HG03045 (cell line): ENCODE measurements at regions not wholly inside any gene's neighbourhood (a gene's known extent, or its start where the extent isn't known, plus 50 kb on each side); places are given as distances from the start of the nearest gene placed in this dataset.
"Not testable (repeated sequence)": the region's sequence is repeated elsewhere in the genome, so short reads cannot be mapped to it uniquely, and the experiment has no call there.

ENCODE experiments used
- ATAC-seq: cut with Tn5 transposase; IDR thresholded peaks from one replicate; pipeline ENCODE4 v1.9.1; 2021; ENCODE audit warnings: mild to moderate bottlenecking, moderate library complexity; ENCODE audit not compliant: unreplicated experiment

- no peak for ATAC-seq
These were observed 86.2 kb downstream of the RPL27A start for GRCh38 chr11:8768625-8769333.

DNA sequence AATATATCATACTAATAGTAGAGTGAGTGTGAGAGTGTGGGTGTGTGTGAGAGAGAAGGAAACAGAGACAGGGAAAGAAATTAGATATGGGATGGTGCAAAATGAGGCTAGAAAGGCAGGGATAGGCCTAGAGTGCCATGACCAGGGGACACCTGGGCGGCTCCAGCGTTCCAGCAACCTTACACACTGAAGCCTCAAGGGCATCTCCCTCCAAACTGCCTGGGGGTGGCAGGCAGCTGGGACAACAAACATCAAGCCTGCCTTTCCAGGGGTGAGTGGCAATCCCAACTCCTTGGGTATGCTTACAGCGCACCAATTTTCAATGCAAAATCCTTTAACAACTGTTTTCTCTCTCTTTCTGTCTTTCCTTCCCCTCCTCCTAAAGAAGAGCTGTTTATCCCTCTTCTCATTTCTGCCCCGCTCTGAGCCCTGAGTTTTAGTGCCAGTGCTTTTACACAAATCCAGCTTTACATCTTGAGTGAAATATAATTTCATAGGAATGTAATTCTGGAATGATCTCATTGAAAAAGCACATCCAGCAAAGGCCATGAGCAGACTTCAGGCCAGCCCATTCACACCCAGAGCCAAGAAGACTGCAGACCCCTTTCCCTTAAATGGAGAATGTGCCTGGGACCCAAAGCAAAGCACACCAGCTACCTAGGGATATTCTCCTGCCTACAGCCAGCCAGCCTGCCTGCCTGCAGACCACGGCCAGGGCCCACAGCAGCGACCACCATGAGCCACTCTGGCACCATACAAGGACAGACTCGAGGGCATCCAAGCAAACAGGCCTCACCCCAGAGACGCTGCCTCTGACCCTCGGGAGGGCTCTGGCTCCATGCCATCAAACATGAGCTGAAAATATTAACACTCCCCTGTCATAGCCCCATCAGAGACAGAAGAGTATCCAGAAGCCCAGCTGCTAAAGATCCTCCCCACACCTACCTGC, 90.3 kb downstream of the RPL27A start:
- no peak for ATAC-seq

GRCh38 chr11:8773916-8774539, 91.4 kb downstream of the RPL27A start:
- ATAC-seq: no peak

- not testable (repeated sequence) for ATAC-seq
These were observed 92.3 kb downstream of the RPL27A start for GRCh38 chr11:8774916-8775315.

DNA sequence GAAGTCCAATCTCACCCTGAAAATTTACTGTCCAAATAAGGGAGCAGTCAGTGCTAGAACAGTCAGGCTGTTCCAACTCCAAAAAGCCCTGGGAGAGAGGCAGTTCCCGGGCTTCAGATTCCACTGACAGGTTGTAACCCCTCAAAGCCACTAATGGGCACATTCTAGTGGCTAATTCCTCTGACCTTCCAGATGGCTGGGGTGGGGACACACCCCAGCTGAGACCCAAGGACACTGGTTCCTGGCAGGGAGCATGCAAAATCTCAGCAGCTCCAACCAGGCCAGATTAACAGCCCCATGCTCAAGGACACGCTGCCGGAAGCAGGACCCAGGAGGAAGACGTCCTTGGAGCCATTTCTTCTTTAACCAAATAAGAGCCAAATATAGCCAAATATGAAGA, 92.7 kb downstream of the RPL27A start:
- ATAC-seq: no peak

DNA sequence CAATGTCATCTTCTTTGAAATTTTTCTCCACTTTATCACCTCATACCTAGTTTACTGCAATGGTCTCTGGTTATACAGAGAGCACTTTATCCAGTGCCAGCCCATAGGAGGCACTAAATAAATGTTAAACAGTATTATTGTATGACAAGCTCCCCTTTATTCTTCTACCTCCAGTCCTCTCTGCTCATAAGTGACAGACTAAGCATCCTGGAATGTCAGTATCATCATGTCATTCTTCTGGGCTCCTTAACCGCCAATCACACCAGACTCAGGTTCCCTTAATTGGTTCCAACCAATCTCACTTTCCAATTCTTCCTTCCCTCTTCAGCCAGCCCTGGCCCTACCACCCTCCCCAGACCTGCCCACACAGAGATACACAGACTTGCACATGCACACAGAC, 93.1 kb downstream of the RPL27A start:
- ATAC-seq: no peak

GRCh38 chr11:8776209-8776608, 93.6 kb downstream of the RPL27A start:
- ATAC-seq: no peak

DNA sequence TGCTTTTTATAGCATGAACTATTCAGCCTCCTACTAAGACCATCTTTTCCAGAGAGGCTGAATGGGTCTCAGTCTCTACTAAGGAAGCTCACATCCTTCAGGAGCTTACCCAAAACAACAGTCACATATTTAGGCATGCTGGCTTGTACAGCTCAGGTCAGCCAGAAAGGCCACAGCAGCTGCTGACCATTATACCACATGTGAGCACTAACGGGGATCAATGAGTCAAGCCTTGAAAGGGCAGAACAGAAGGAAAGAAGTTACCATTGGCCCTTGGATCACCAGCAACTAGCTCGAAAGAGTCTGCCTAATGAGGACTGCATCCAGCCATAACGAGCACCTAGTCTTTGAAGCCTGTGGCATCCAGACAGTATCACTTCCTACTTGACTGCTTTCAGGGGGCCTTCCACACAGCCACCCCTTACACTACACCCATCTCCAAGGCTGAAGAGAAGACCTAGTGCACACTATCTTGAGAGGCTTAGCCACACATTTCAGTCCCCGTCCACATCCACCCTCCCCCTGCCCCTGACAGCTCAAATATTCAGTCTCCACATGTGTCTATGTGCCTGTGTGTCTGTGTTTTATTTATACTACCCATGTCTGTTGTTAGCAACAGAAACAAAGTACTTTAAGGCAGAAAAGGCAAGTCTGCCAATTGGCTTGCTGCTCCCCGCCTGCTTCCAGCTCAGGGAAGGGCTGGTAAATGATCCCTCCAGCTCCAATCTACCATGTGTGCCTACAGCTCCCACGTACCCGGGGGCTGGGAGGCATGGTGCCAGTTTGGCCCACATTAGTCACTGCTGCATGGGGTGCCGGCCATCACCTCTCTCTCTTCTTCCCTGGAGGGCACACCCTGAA, 95.5 kb downstream of the RPL27A start:
- ATAC-seq: no peak

- ATAC-seq: no peak
These were observed 96.5 kb downstream of the RPL27A start for GRCh38 chr11:8779107-8779506.

GRCh38 chr11:8779732-8780131, 97.1 kb downstream of the RPL27A start:
- no peak for ATAC-seq

GRCh38 chr11:8784954-8785353, 102.4 kb downstream of the RPL27A start:
- no peak for ATAC-seq

- no peak for ATAC-seq
These were observed 102.9 kb downstream of the RPL27A start for GRCh38 chr11:8785457-8785856.

DNA sequence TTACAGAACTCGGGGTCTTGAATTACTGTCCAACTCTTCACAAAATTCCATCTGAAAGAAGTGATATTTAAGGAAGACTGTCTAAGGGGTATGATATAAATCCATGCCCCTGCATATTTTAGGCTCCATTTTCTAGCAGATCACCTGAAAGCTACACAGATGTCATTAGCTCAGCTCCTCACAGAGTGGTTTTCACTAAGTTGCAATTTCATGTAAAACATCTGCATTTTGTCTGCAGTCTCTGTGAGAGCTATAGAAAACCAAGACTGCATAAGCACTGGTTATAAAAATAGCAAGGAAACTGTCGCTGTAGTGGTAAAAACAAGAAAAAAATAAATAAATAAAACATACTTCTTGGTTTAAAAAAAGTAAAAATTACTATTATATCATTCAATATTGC, 103.4 kb downstream of the RPL27A start:
- ATAC-seq: no peak

DNA sequence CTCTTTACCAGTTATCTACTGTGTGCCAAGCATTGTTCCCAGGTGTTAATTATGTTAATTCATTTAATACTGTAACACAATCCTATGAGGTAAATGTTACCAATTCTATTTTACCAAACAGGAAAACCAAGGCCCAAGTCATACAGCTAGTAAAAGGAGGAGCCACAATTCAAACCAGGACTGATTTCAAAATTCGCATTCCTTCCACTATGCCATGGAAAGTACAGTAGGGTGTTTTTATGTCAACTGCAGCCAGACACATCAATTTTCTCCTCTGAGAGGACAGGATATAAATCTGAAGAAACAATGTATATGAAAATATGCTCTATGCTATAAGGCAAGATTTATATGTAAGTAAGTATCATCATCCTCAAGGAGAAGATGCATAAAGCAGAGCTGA, 104.3 kb downstream of the RPL27A start:
- no peak for ATAC-seq

DNA sequence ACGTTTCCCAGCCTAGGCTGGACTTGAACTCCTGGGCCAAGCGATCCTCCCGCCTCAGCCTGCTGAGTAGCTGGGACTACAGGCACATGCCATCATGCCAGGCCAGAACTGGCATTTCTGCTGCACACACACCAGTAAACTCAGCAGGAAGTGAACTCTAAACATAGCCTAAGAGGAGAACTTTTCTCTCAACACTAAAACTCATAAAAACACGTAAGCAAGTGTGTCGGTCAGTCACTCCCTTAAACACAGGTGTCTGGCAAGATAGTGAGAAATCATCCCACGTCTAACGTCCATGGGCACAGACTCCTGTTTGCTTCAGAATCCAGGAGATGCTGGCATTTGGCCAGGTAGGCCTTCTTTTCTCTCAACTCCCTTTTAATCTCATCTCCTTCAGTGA, 104.8 kb downstream of the RPL27A start:
- no peak for ATAC-seq

- no peak for ATAC-seq
These were observed 106.0 kb downstream of the RPL27A start for GRCh38 chr11:8788616-8789015.

DNA sequence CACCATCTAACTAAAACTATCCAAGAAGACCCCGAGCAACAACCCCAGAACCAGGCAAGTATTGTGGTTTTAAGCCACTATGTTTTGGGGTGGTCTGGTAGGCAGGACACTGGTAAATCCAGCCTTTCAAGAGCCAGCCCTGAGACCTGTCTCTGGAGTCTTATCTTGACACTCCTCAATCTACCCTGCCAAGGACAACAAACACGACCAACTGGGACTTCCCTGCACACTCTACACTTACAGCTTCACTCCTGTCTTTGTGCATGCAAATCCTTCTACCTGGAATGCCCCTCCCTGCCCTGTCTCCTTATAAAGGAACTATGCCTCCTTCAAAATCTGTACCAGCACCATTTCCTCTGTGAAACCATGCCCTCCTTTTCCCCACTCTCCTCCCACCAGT, 107.3 kb downstream of the RPL27A start:
- ATAC-seq: no peak

DNA sequence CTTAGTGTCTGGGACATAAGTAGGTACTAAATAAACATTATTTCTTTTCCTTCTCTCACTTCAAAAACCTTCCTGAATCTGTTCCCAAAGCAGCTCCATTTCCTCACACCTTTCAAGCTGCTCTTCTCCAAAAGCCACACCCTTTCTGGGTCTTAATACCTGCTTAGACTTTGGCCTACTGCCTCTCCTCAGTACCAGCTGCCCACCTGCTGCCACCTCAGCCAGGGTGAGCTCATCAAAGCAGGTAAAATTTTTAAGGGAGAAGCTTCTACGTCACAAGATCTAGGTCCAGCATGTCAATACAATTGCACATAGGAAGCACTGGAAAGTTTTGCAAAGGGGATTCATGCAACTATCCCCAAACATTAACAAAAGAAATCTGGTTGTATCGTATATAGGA, 108.4 kb downstream of the RPL27A start:
- no peak for ATAC-seq

DNA sequence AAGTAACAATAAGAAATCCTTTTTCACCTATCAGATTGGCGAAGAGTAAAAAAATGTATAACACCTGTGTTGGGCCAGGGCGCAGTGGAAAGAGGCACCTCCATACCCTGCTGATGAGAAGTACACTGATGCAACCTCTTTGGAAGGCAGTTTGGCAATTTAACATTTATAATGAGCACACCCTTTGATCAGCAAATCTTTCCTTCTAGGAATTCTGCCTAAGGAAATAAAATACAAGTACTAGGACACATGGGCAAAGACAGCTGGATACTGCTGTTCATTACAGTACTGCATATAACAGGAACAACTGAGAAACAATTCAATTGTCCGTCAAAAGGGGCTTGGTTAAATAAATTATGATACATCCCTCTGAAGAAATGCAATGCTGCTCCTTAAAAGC, 110.1 kb downstream of the RPL27A start:
- ATAC-seq: no peak

- ATAC-seq: no peak
These were observed 110.7 kb downstream of the RPL27A start for GRCh38 chr11:8793114-8793777.
